H1 (cell line): ENCODE measurements at regions not wholly inside any gene's neighbourhood (a gene's known extent, or its start where the extent isn't known, plus 50 kb on each side); places are given as distances from the start of the nearest gene placed in this dataset.

Source experiments
- CTCF ChIA-PET: fragments of 300-600 bp; sonication (Branson Sonifier 250); formaldehyde crosslinking; loops from one replicate; lab custom pipeline; 2021; ENCODE audit not compliant: partially characterized antibody; lab: Charles Lee
- POLR2A ChIA-PET: fragments of 300-600 bp; sonication (Branson Sonifier 250); formaldehyde crosslinking; loops from one replicate; lab custom pipeline; 2021; ENCODE audit warnings: inconsistent platforms; ENCODE audit not compliant: partially characterized antibody; lab: Charles Lee
- DNase-seq, 2 experiments: peaks; one replicate each; pipeline versions ENCODE4 v3.0.0 to v3.0.0-alpha.2; 2010 to 2022; ENCODE audit warnings: low spot score in 2 of 2, low read depth in 1 of 2, mixed read lengths in 1 of 2
- FAIRE-seq: peaks from 2 replicates; lab custom pipeline; 2011; peaks lifted over from hg19 to GRCh38; lab: Jason Lieb, UNC
- H2AFZ ChIP-seq: 2 replicates; pipeline ENCODE4 v1.8.1; 2012; ENCODE audit warnings: low read length, inconsistent platforms
- H2AK5ac ChIP-seq: 2 replicates; pipeline ENCODE4 v1.6.1; 2013; ENCODE audit warnings: low read depth, low read length
- H2BK120ac ChIP-seq: replicated peaks from 2 replicates; pipeline ENCODE3; 2013; ENCODE audit warnings: low read depth, low read length, inconsistent platforms
- H2BK12ac ChIP-seq: 2 replicates; pipeline ENCODE4 v1.6.1; 2013; ENCODE audit warnings: low read depth, low read length
- H2BK15ac ChIP-seq: 2 replicates; pipeline ENCODE4 v1.6.1; 2013; ENCODE audit warnings: low read length
- H2BK20ac ChIP-seq: 2 replicates; pipeline ENCODE4 v1.6.1; 2013; ENCODE audit warnings: low read length
- H2BK5ac ChIP-seq: 2 replicates; pipeline ENCODE4 v1.6.1; 2013; ENCODE audit warnings: low read depth, low read length
- H3K14ac ChIP-seq: 2 replicates; pipeline ENCODE4 v1.6.1; 2013; ENCODE audit warnings: inconsistent platforms; ENCODE audit not compliant: insufficient read length
- H3K18ac ChIP-seq: 2 replicates; pipeline ENCODE4 v1.6.1; 2013; ENCODE audit warnings: low read length; ENCODE audit errors: extremely low read depth
- H3K23ac ChIP-seq: 2 replicates; pipeline ENCODE4 v1.6.1; 2013; ENCODE audit warnings: inconsistent platforms; ENCODE audit not compliant: insufficient read length
- H3K23me2 ChIP-seq: 2 replicates; pipeline ENCODE4 v1.6.1; 2013; ENCODE audit warnings: low read depth, low read length
- H3K27ac ChIP-seq: 2 replicates; pipeline ENCODE4 v1.6.1; 2011; ENCODE audit warnings: low read depth, low read length, inconsistent platforms
- H3K27me3 ChIP-seq, 4 experiments: replicated peaks in 1 of 4; 1 replicate in 1 of 4; 2 replicates in 3 of 4; pipeline versions ENCODE4 v1.6.1 to v1.8.1; 2011 to 2013; ENCODE audit warnings: low read length in 3 of 4, mild to moderate bottlenecking in 3 of 4, inconsistent platforms in 2 of 4, mixed read lengths in 2 of 4, moderate library complexity in 1 of 4; ENCODE audit not compliant: control insufficient read depth in 3 of 4, insufficient read depth in 3 of 4; ENCODE audit errors: extremely low read depth in 1 of 4
- H3K36me3 ChIP-seq, 4 experiments: 2 replicates each; pipeline versions ENCODE4 v1.6.1 to v1.8.1; 2011 to 2013; ENCODE audit warnings: mild to moderate bottlenecking in 4 of 4, low read length in 3 of 4, moderate library complexity in 2 of 4, control low read depth in 1 of 4, inconsistent platforms in 1 of 4; ENCODE audit not compliant: insufficient read depth in 4 of 4, control insufficient read depth in 2 of 4
- H3K4ac ChIP-seq: replicated peaks from 2 replicates; pipeline ENCODE3; 2013; ENCODE audit warnings: low read length, low read depth, mixed read lengths, inconsistent platforms; ENCODE audit not compliant: insufficient read length
- H3K4me1 ChIP-seq, 4 experiments: replicated peaks in 1 of 4; 1 replicate in 1 of 4; 2 replicates in 3 of 4; pipeline versions ENCODE4 v1.6.1 to v1.8.1; 2011 to 2013; ENCODE audit warnings: low read length in 3 of 4, inconsistent platforms in 2 of 4, mixed read lengths in 1 of 4; ENCODE audit not compliant: insufficient read depth in 4 of 4, control insufficient read depth in 3 of 4
- H3K4me2 ChIP-seq, 2 experiments: 2 replicates each; pipeline versions ENCODE4 v1.6.1 to v1.8.1; 2011 to 2013; ENCODE audit warnings: low read depth in 2 of 2, low read length in 2 of 2, control low read depth in 1 of 2, inconsistent platforms in 1 of 2, mild to moderate bottlenecking in 1 of 2; ENCODE audit not compliant: insufficient read depth in 1 of 2
- H3K4me3 ChIP-seq, 4 experiments: fragments of 200-600, 300-600 bp in 1 of 4; sonication (generic), shearing (Covaris generic), sonication (Bioruptor Twin) in 1 of 4; 2 replicates each; pipeline versions ENCODE4 v1.5.1 to v1.8.1; 2011 to 2016; ENCODE audit warnings: low read length in 4 of 4, low read depth in 3 of 4, control low read depth in 2 of 4, inconsistent platforms in 2 of 4, mild to moderate bottlenecking in 2 of 4, mixed read lengths in 1 of 4, moderate library complexity in 1 of 4; ENCODE audit not compliant: insufficient read depth in 2 of 4; ENCODE audit errors: extremely low read depth in 1 of 4
- H3K56ac ChIP-seq: replicated peaks from 2 replicates; pipeline ENCODE3; 2013; ENCODE audit warnings: low read depth, mild to moderate bottlenecking, mixed read lengths, low read length, inconsistent platforms; ENCODE audit not compliant: insufficient read length
- H3K79me1 ChIP-seq: 2 replicates; pipeline ENCODE4 v1.6.1; 2013; ENCODE audit warnings: low read depth, low read length, control low read depth
- H3K79me2 ChIP-seq, 2 experiments: 2 replicates each; pipeline versions ENCODE4 v1.6.1 to v1.8.1; 2012 to 2013; ENCODE audit warnings: low read length in 2 of 2, mild to moderate bottlenecking in 2 of 2, inconsistent platforms in 1 of 2; ENCODE audit not compliant: insufficient read depth in 2 of 2, control insufficient read depth in 1 of 2
- H3K9ac ChIP-seq, 4 experiments: replicated peaks in 1 of 4; 1 replicate in 1 of 4; 2 replicates in 3 of 4; pipeline versions ENCODE4 v1.6.1 to v1.8.1; 2011 to 2013; ENCODE audit warnings: low read depth in 3 of 4, low read length in 3 of 4, control low read depth in 2 of 4, mild to moderate bottlenecking in 2 of 4, moderate library complexity in 2 of 4, inconsistent platforms in 1 of 4; ENCODE audit errors: extremely low read depth in 1 of 4
- H3K9me3 ChIP-seq, 2 experiments: 2 replicates each; pipeline versions ENCODE4 v1.6.1 to v1.8.1; 2012 to 2013; ENCODE audit warnings: mild to moderate bottlenecking in 2 of 2, moderate library complexity in 2 of 2, control low read depth in 1 of 2, inconsistent platforms in 1 of 2, low read depth in 1 of 2, low read length in 1 of 2, mixed read lengths in 1 of 2; ENCODE audit not compliant: insufficient read depth in 2 of 2
- H4K20me1 ChIP-seq, 2 experiments: replicated peaks in 1 of 2; 2 replicates each; pipeline versions ENCODE3 to v1.8.1; 2011 to 2013; ENCODE audit warnings: inconsistent platforms in 2 of 2, low read length in 2 of 2, mild to moderate bottlenecking in 1 of 2; ENCODE audit not compliant: insufficient read depth in 2 of 2, control insufficient read depth in 1 of 2
- H4K5ac ChIP-seq: 2 replicates; pipeline ENCODE4 v1.6.1; 2013; ENCODE audit warnings: low read length, low read depth, mixed read lengths, inconsistent platforms; ENCODE audit not compliant: insufficient read length
- H4K8ac ChIP-seq: 2 replicates; pipeline ENCODE4 v1.8.0; 2013; ENCODE audit warnings: mild to moderate bottlenecking, moderate library complexity, low read length, inconsistent platforms; ENCODE audit not compliant: insufficient read depth; ENCODE audit errors: extremely low read depth
- H4K91ac ChIP-seq: replicated peaks from 2 replicates; pipeline ENCODE3; 2013; ENCODE audit warnings: low read length, mixed read lengths, inconsistent platforms; ENCODE audit not compliant: insufficient read length
- BACH1 ChIP-seq: IDR thresholded peaks from 2 replicates; pipeline ENCODE4 v1.6.1; 2012; ENCODE audit warnings: low read length, improper control_type of control experiment
- BRCA1 ChIP-seq: IDR thresholded peaks from 2 replicates; pipeline ENCODE4 v1.6.1; 2012; ENCODE audit warnings: low read depth, low read length, improper control_type of control experiment
- CTBP2 ChIP-seq: IDR thresholded peaks from 2 replicates; pipeline ENCODE4 v1.7.0; 2011; ENCODE audit warnings: borderline replicate concordance, mild to moderate bottlenecking, moderate library complexity, mixed read lengths, low read length; ENCODE audit not compliant: insufficient read depth, insufficient read length
- POU5F1 ChIP-seq: IDR thresholded peaks from 2 replicates; pipeline ENCODE4 v1.6.1; 2011; ENCODE audit warnings: low read depth, mild to moderate bottlenecking, low read length, moderate library complexity
- RAD21 ChIP-seq, 2 experiments: IDR thresholded peaks in 1 of 2; conservative IDR thresholded peaks in 1 of 2; 2 replicates each; pipeline ENCODE4 v1.6.1; 2011; ENCODE audit warnings: low read depth in 2 of 2, low read length in 2 of 2, improper control_type of control experiment in 1 of 2, inconsistent platforms in 1 of 2, mild to moderate bottlenecking in 1 of 2, moderate library complexity in 1 of 2
- RXRA ChIP-seq: IDR thresholded peaks from 2 replicates; pipeline ENCODE4 v1.6.1; 2011; ENCODE audit warnings: low read depth, mild to moderate bottlenecking, low read length, moderate library complexity; ENCODE audit not compliant: insufficient read depth
- SIX5 ChIP-seq: IDR thresholded peaks from 2 replicates; pipeline ENCODE4 v1.6.1; 2011; ENCODE audit warnings: mild to moderate bottlenecking, low read depth, low read length
- SP1 ChIP-seq: IDR thresholded peaks from 2 replicates; pipeline ENCODE4 v1.6.1; 2011; ENCODE audit warnings: low read depth, low read length
- WGBS, 2 experiments: shearing (Covaris generic) in 1 of 2; methylation state at CpG; one replicate each; pipeline versions ENCODE4 v1.1.6 to v1.1.7; 2013 to 2015; ENCODE audit warnings: low lambda C conversion rate in 2 of 2, mixed read lengths in 2 of 2, inconsistent platforms in 1 of 2, low coverage in 1 of 2, missing lambda C conversion rate in 1 of 2; ENCODE audit not compliant: insufficient replicate concordance in 2 of 2, insufficient coverage in 1 of 2, insufficient read length in 1 of 2; ENCODE audit errors: extremely low coverage in 1 of 2, missing lambda C conversion rate in 1 of 2; 5-methylcytosine and 5-hydroxymethylcytosine counted together
- TF ChIP-seq, protein P1 (sequence below), 3 experiments: IDR thresholded peaks; 1 replicate in 2 of 3; 2 replicates in 1 of 3; pipeline versions ENCODE4 v1.5.1 to v1.6.1; 2011; ENCODE audit warnings: low read length in 3 of 3, mild to moderate bottlenecking in 3 of 3, inconsistent platforms in 2 of 3, low read depth in 1 of 3, moderate library complexity in 1 of 3; ENCODE audit not compliant: insufficient read depth in 1 of 3; ENCODE audit errors: control extremely low read depth in 1 of 3

DNA sequence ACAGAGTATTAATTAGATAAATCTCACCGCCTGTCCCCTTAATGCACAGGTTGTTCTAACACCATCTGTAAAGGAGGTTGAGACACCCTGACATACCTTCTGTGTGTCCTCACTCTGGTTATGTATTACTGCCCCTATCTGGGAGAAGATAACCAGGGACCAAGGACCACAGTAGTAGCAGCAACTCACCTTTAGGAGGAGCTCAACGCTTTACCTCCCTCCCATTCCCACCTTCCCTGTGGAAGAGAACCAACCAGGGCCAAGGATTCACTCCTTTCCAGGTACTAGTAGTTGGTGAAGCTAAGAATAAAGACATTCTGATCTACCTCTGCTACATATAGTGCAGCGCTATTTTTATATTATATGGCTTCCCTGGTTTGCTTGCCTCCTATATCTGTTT, 232.6 kb downstream of the MEX3B start:
- Histone ChIP-seq H3K56ac (no peak overlapping the region), H3K27ac (no peak overlapping the region), H4K91ac (no peak overlapping the region), H2BK20ac (no peak overlapping the region), H3K79me2 (no peaks in the 10 kb centered on the region), H3K4me3 (no peak overlapping the region), H4K8ac (no peak overlapping the region), H3K27me3 (no peaks in the 10 kb centered on the region), H3K4ac (no peak overlapping the region), H2BK12ac (no peak overlapping the region), H3K18ac (no peak overlapping the region), H3K79me1 (no peaks in the 10 kb centered on the region), H3K4me2 (no peak overlapping the region), H4K5ac (no peak overlapping the region), H4K20me1 (no peaks in the 10 kb centered on the region), H3K9ac (no peak overlapping the region), H2AFZ (no peak overlapping the region), H3K23me2 (no peaks in the 10 kb centered on the region), H2BK15ac (no peak overlapping the region), H2BK120ac (no peak overlapping the region), H2AK5ac (no peak overlapping the region), H3K9me3 (no peaks in the 10 kb centered on the region), H3K4me1 (no peaks in the 10 kb centered on the region), H3K14ac (no peak overlapping the region), H3K36me3 (no peaks in the 10 kb centered on the region), H2BK5ac (no peak overlapping the region), H3K23ac (no peak overlapping the region)
- POLR2A ChIA-PET: interaction anchor here (1.2 kb wide), 1 partner anchor 18 kb away, joined by 3 read pairs; no protein-coding TSS in a partner anchor
- peak; percentile 96 for FAIRE-seq
- CTCF ChIA-PET: interaction anchor here (0.6 to 3.2 kb wide), 24 partner anchors 10 to 392 kb away, joined by 3 to 20 read pairs (median 4); no protein-coding TSS in a partner anchor
- peak in 1 of 2 experiments; percentile 9 for DNase-seq
- no peak for TF ChIP-seq CTBP2
- TF ChIP-seq, protein P1, sequence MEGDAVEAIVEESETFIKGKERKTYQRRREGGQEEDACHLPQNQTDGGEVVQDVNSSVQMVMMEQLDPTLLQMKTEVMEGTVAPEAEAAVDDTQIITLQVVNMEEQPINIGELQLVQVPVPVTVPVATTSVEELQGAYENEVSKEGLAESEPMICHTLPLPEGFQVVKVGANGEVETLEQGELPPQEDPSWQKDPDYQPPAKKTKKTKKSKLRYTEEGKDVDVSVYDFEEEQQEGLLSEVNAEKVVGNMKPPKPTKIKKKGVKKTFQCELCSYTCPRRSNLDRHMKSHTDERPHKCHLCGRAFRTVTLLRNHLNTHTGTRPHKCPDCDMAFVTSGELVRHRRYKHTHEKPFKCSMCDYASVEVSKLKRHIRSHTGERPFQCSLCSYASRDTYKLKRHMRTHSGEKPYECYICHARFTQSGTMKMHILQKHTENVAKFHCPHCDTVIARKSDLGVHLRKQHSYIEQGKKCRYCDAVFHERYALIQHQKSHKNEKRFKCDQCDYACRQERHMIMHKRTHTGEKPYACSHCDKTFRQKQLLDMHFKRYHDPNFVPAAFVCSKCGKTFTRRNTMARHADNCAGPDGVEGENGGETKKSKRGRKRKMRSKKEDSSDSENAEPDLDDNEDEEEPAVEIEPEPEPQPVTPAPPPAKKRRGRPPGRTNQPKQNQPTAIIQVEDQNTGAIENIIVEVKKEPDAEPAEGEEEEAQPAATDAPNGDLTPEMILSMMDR (IDR thresholded peaks at IDR 0.05; ENCODE audit: control extremely low read depth in 1 of 3, insufficient read depth in 1 of 3, low read depth in 1 of 3, low read length in 3 of 3): peak; percentile 59 to 89 (median 86)
- TF ChIP-seq RAD21 (IDR thresholded peaks at IDR 0.05 in 1 of 2, conservative IDR thresholded peaks at IDR 0.05 in 1 of 2; ENCODE audit: low read depth in 2 of 2, low read length in 2 of 2): peak; percentile 83 to 84
- no peak for TF ChIP-seq BACH1
- no peak for TF ChIP-seq BRCA1
- no peak for TF ChIP-seq SP1
- TF ChIP-seq RXRA: no peak
- TF ChIP-seq SIX5: no peak
- TF ChIP-seq POU5F1: no peak
- 40% methylated on average over 3 of the region's 3 CpGs; no CpG with 5 or more reads in 1 of the 2 experiments for WGBS, 2 experiments
